GM18951 (cell line): ENCODE measurements at regions not wholly inside any gene's neighbourhood (a gene's known extent, or its start where the extent isn't known, plus 50 kb on each side); places are given as distances from the start of the nearest gene placed in this dataset.

Experiments used
- POLR2A ChIP-seq: IDR thresholded peaks from 4 replicates; pipeline ENCODE4 v1.6.1; 2011; ENCODE audit warnings: mild to moderate bottlenecking; ENCODE audit not compliant: insufficient read length, insufficient read depth; ENCODE audit errors: extremely low read depth
- in situ Hi-C: fragments of 300-500 bp; cut with MboI; formaldehyde crosslinking; loops from one replicate; pipeline ENCODE4 v1.12.0; 2022; ENCODE audit warnings: low sequenced_read_pairs, mixed read lengths, inconsistent platforms; ENCODE audit not compliant: unreplicated experiment

DNA sequence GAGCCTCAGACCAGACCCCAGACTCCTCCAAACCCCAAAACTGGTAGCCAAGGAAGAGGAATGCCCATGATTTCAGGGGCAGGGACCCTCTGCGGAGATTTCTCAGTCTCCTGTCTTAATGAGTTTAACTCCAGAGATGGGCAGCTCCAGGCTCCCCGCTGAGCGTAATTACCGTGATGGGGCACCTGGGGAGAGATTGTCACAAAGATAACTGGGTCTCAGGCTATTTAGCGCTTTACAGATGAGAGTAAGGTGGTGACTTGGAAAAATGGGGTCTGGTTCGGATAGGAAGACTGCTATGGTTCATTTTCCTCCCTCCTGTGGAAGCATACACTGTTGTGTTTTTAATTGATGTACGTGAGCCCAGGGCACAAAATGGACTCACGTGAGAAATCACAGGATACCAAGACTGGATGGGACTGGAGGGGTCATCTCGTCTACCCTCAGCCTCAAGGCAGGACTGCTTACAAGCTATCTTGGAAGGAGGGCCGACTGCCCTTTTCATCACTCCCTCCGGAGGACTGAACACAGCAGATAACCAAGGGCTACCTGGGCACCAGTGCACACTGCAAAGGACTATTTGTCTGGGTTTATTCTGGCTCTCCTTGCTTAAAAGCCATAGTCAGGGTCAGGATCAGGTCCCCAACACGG lies 427.8 kb downstream of the ZNF521 start:
- in situ Hi-C loops, result no loop called here
- no peak for TF ChIP-seq POLR2A

DNA sequence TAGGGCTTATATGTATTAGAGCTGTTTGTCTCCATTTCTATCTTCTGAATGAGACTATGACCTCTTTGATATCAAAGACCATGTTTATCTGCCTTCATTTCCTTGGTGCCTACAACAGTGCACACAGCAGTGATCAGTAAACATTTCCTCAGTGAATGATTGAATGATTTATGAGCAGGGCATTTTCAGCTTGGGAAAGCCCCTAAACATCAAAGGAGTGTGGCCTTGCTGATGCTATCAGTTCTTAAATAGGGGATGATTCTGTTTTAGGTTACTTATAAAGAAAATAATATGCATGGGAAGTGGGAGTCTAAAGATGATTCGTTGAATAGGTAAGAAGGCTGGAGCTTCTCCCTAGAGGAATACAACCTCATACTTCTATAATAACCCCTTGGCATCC lies 425.3 kb downstream of the ZNF521 start:
- in situ Hi-C loops, result no loop called here
- TF ChIP-seq POLR2A, result no peak

DNA sequence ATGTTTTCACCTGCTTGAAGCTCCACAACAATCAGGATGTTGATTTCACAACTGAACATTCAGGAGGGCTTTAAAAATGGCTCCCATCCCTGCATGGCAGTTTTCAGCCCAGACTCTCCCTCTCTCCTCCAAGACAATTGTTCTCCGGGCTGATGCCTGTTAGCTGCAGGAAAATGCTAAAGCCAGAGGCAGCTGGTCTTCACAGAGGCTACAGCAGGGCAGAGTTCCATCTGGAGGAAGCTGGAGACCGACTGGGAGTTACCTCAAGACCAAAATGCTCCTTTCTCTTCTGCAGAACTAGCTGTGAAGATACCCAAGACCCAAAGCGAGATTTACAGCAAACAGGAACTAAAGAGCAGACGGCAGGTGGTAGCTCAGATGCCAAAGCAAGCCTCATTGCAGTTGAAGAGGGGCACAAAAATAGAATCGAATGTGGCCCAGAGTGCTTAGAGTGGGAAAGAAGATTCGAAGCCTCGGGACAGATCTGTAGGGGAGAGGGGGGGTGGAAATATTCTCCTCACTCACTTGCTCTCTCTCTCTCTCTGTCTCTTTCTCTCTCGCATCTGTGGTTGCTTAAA lies 423.6 kb downstream of the ZNF521 start:
- in situ Hi-C loops, result no loop called here
- TF ChIP-seq POLR2A, result no peak

DNA sequence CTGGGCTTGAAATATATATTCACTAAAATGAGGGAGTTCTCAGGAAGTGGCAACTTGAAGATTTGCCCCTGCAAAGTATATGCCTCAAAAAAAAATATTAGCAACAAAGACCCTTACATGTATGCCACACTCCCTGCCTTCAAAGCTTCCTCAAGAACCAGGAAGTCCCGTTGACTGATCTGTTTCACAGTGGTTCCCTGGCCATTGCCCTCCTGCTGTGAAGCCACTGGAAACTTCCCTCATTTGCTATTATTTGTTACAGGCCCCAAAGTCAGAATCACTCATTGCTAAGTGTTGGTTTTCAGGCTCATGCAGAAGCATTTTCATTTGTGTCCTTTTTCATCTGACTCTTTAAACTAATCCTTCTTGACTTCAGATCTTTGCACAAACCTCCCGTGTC lies 421.5 kb downstream of the ZNF521 start:
- in situ Hi-C loops, result no loop called here
- TF ChIP-seq POLR2A, result no peak

DNA sequence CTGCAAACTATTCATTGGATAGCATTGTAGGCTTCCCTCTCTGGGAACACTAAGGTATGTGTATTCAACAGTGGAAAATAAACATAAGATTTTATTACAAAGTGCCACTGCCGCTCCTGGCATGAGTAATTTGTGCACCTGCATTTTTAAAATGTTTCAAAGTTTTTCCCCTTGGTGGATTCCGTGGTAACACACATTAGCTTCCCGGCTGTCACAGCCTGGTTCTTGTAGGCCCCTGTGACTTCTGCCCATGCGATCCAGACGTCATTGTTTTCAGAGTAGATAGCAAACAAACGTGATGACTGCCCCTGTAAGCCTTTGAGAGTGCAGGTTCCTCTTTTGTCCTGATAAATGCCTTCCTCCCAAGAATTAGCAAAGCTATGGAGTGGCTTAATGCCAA lies 421.0 kb downstream of the ZNF521 start:
- in situ Hi-C loops, result no loop called here
- no peak for TF ChIP-seq POLR2A

DNA sequence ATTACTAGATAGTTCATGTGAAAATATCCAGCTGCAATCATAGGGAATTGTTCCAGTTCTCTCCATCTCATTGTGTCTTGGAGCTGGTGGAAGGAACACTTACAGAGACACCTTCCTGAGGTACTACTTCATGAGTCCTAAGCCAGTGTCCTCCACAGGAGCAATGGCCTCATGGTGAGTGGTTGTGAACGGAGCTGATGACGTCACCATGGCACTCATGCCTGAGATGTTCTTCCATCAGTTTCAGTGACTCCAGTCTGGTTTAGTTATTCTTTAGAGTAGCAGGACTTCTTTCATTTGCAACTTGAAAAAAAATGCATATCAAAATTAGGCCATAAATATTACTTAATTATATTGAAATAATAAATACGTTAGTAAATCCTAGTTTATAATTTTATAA lies 418.6 kb downstream of the ZNF521 start:
- TF ChIP-seq POLR2A, result no peak
- in situ Hi-C loops, result no loop called here

DNA sequence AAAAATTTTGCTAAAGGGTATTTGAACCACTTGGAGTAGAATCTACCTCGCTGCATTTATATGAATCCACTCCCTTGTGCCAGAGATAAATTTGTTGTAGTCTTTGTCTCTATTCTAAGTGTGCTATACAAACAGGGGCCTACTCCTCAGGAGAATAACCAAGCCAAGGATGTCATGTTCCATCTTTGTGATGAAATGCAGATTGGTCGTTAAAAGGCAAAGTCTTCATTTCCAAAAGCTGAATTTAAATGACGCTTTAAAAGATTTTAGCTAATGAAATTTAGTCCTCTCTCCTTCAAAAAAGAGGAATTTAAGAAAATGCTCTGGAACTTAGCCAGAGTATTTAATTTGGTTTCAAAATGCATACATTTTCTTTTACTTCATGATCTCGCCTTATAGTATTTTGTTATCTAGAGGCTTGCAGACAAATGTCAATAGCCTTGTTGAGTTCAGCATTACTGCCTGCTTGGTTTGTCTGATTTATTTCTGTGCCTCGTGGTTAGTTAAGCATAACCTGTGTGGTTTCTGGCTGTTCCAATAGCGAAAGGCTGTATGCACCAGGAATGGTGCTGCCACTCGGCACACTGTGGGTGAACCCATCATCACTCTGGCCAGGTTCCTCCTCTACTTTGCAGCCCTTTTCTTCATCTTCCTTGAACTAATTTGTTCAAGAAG lies 417.6 kb downstream of the ZNF521 start:
- no peak for TF ChIP-seq POLR2A

DNA sequence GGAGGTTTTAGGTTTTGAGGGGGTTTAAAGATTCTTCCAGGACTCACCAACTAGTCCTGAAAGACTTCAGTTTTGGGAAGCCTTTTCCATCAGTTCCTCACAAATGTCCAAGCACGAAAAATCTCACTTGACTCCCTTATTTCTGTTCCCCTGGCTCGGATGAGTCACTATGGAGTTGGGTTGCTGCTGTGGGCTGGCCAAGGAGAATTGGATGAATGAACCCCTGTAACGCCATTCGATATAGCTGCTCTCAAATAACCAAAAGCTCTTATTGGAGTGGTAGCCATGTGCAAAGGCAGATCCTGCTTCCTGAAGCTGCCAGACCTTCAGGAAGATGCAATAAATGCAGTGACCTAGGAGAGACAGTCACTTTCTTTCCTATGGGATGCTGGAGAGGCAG lies 417.0 kb downstream of the ZNF521 start:
- no peak for TF ChIP-seq POLR2A
- in situ Hi-C loops, result no loop called here

More for the DNA sequence above, 417.6 kb downstream of the ZNF521 start:
- in situ Hi-C loops, result no loop called here

DNA sequence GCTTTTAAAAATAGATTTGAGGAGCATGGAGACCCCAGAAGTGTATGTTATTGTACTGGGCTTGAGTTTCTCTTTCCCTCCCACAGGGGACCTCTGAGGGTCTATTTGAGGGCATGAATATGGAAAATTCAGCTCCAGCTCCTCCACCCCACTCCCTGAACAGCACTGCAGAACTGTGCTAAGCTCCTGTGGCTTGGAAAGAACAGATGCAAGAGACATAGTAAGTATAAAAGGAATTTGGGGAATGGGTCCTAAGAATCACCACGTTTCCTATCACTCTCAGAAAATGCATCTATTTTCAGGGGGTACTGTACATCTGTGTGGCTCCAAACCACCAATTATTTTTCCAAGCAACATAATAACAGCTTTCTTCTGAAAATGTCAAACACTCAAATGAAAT lies 416.1 kb downstream of the ZNF521 start:
- no peak for TF ChIP-seq POLR2A
- in situ Hi-C loops, result no loop called here

DNA sequence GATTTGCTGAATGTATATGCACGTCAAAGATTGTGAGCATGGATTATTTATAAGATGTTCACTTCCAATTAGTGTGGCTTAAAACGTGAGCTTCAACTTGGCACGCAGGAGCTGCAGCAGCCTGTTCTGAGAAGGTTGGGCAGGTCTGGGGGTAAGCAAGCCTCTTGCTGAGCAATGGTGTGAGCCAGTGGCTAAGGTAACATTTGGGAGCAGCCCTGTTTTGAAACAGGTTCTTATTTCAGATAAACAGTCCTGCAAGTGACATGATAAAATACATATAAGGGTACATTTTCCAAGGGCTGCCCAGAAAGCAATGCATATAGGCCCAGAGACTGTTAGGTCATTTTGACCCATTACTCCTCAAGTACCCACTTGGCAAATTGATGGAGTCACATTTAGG lies 415.3 kb downstream of the ZNF521 start:
- in situ Hi-C loops, result no loop called here
- no peak for TF ChIP-seq POLR2A

DNA sequence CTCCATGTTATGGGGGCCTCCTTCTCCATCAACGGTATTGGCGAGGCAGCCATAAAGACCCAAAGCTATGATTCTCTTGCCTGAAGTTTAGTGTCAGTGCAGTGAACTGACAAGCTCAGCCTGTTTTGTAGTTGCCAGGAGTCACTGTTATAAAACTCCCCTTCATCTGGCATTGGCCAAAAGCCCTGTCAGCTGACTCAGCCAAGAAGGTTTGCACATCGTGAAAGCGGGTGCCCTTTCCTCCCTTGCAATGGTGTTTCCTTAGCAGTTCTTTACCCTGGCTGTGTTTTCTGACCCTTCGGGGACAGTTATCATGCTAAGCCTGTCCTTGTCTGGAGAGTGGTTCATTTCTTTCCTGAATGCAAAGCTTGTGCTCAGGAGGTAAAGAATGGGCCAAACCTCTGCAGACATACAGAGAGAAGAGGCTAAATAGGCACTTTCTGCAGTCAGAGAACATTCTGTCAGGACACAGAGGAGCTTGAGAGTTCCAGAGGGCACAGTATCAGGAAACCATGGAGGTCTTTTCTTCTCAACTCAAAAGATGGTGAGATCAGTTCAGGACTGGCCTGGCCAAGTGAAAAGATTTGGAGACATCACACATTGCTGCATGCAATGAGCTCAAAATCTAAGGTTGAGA lies 414.2 kb downstream of the ZNF521 start:
- TF ChIP-seq POLR2A, result no peak
- in situ Hi-C loops, result no loop called here

DNA sequence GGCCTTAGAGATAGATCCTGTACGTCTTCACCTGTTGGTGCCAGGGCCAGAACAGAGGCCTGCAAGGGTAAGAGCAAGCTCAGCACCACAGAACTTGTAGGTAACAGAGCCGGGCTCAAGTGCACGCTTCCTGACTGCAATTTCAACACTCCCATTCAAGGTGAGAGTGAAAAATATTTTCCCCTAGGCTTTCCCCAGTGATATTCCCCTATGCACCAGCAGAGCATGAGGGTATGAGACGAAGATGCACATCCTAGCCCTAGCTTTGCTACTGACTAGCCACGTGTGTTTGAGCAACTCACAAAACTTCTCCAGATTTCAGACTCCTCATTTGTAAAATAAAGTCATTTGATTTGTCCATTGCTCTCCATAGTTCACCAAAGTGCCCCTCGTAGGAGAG lies 411.6 kb downstream of the ZNF521 start:
- no peak for TF ChIP-seq POLR2A
- in situ Hi-C loops, result no loop called here

DNA sequence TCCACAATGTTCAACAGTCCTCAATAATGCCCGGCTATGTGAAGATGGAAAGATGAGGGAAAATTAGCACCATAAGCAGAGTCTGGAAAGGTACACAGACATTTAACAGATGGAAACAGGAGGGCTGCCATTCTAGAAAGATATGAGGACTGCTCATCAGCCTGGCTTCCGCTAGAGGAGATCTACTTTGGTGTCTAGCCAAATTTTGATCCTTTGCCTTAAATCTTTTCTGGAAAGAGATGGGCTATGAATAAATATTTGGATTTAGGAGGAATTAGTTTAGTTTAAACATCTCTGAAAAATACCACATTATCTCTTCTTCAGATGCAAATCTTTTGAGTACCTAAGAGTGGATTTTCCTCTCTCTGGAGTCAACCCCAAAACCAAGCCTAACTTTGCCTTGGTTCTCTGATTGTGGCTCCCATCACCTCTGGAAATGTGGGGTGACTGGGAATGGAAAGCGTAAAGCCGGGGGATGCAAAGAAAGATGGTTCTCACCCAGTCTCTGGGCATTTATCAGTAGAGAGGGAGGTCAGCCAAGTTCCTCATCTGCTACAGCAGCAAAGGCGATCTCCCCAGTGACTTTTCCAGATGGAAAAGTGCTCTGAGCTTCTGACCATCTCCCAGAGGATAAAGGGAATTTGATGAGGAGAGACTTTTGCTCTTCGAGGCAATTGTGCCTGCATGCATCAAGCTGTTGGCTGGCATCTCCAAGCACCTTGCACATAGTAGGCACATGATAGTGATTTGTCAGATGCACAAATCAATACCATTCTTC lies 410.6 kb downstream of the ZNF521 start:
- no peak for TF ChIP-seq POLR2A
- in situ Hi-C loops, result no loop called here
